WTC11 (cell line): ENCODE measurements at regions not wholly inside any gene's neighbourhood (a gene's known extent, or its start where the extent isn't known, plus 50 kb on each side); places are given as distances from the start of the nearest gene placed in this dataset.

Experiments used
- CTCF ChIP-seq: fragments of 200-600 bp; IDR thresholded peaks from 2 replicates; pipeline ENCODE4 v1.8.0; 2022; ENCODE audit warnings: antibody characterized with exemption
- E2F4 ChIP-seq: sonication (generic); formaldehyde crosslinking; IDR thresholded peaks from 2 replicates; pipeline ENCODE4 v1.8.1; 2022; ENCODE audit warnings: low read depth, mild to moderate bottlenecking, moderate library complexity, missing genetic modification reagents, borderline replicate concordance
- JUN ChIP-seq: sonication (generic); formaldehyde crosslinking; IDR thresholded peaks from 2 replicates; pipeline ENCODE4 v1.8.0; 2023; ENCODE audit warnings: mild to moderate bottlenecking, missing genetic modification reagents
- NR2C2 ChIP-seq: sonication (generic); formaldehyde crosslinking; IDR thresholded peaks from 2 replicates; pipeline ENCODE4 v1.8.0; 2022; ENCODE audit warnings: mild to moderate bottlenecking, missing genetic modification reagents
- SMAD4 ChIP-seq: sonication (generic); formaldehyde crosslinking; IDR thresholded peaks from 2 replicates; pipeline ENCODE4 v1.8.0; 2022; ENCODE audit warnings: mild to moderate bottlenecking, missing genetic modification reagents
- TEAD4 ChIP-seq: sonication (generic); formaldehyde crosslinking; IDR thresholded peaks from 2 replicates; pipeline ENCODE4 v1.8.0; 2022; ENCODE audit warnings: mild to moderate bottlenecking, missing genetic modification reagents
- ZBTB21 ChIP-seq: sonication (generic); formaldehyde crosslinking; IDR thresholded peaks from 2 replicates; pipeline ENCODE4 v1.8.1; 2023; ENCODE audit warnings: mild to moderate bottlenecking, missing genetic modification reagents, borderline replicate concordance
- ZNF232 ChIP-seq: sonication (generic); formaldehyde crosslinking; IDR thresholded peaks from 2 replicates; pipeline ENCODE4 v1.8.0; 2022; ENCODE audit warnings: mild to moderate bottlenecking, missing genetic modification reagents
- ZNF671 ChIP-seq: fragments of 250-450 bp; sonication (Bioruptor Pico); IDR thresholded peaks from 2 replicates; pipeline ENCODE4 v1.8.0; 2021; ENCODE audit warnings: mild to moderate bottlenecking
- TF ChIP-seq, protein P1 (sequence below): sonication (generic); formaldehyde crosslinking; conservative IDR thresholded peaks from 2 replicates; pipeline ENCODE4 v1.8.1; 2022; ENCODE audit warnings: mild to moderate bottlenecking, missing genetic modification reagents
- TF ChIP-seq, protein P2 (sequence below): sonication (generic); formaldehyde crosslinking; conservative IDR thresholded peaks from 2 replicates; pipeline ENCODE4 v1.8.1; 2023; ENCODE audit warnings: mild to moderate bottlenecking, low read depth, missing genetic modification reagents, moderate library complexity

DNA sequence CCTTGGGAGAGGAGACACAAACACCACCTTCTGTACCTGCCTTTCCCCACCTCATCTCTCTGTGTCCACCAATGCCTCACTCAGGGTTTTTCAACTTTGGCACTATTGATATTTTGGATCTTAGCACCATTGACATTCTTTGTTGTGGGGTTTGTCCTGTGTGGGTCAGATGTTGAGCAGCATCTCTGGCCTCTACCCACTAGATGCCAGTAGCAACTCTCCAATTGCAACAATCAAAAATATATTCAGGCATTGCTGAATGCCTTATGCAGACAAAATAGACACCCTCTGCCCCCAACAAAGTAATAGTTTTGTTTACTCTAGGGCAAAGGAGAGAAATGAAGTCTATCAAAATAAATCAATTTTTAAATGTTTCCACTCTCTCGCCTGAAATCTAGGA lies 1384.3 kb upstream of the NXPH2 start:
- no peak for TF ChIP-seq CTCF
- no peak for TF ChIP-seq ZNF671 (CRISPR knock-in tag)
- TF ChIP-seq, protein P1, sequence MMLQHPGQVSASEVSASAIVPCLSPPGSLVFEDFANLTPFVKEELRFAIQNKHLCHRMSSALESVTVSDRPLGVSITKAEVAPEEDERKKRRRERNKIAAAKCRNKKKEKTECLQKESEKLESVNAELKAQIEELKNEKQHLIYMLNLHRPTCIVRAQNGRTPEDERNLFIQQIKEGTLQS (CRISPR knock-in tag) = no peak
- no peak for TF ChIP-seq TEAD4 (CRISPR knock-in tag)
- TF ChIP-seq ZBTB21 = no peak
- no peak for TF ChIP-seq SMAD4 (CRISPR knock-in tag)
- TF ChIP-seq ZNF232 (CRISPR knock-in tag) = no peak
- TF ChIP-seq, protein P2, sequence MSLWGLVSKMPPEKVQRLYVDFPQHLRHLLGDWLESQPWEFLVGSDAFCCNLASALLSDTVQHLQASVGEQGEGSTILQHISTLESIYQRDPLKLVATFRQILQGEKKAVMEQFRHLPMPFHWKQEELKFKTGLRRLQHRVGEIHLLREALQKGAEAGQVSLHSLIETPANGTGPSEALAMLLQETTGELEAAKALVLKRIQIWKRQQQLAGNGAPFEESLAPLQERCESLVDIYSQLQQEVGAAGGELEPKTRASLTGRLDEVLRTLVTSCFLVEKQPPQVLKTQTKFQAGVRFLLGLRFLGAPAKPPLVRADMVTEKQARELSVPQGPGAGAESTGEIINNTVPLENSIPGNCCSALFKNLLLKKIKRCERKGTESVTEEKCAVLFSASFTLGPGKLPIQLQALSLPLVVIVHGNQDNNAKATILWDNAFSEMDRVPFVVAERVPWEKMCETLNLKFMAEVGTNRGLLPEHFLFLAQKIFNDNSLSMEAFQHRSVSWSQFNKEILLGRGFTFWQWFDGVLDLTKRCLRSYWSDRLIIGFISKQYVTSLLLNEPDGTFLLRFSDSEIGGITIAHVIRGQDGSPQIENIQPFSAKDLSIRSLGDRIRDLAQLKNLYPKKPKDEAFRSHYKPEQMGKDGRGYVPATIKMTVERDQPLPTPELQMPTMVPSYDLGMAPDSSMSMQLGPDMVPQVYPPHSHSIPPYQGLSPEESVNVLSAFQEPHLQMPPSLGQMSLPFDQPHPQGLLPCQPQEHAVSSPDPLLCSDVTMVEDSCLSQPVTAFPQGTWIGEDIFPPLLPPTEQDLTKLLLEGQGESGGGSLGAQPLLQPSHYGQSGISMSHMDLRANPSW (CRISPR knock-in tag) = no peak
- no peak for TF ChIP-seq E2F4 (CRISPR knock-in tag)
- TF ChIP-seq JUN (CRISPR knock-in tag) = no peak
- TF ChIP-seq NR2C2 (CRISPR knock-in tag) = no peak
